SK-N-SH (cell line): ENCODE measurements at regions not wholly inside any gene's neighbourhood (a gene's known extent, or its start where the extent isn't known, plus 50 kb on each side); places are given as distances from the start of the nearest gene placed in this dataset.

Source experiments
- CTCF ChIA-PET: fragments of 300-600, 350-600 bp; formaldehyde crosslinking; extraction: SDS; loops from one replicate; lab custom pipeline; 2021; lab: Yijun Ruan, JAX
- POLR2A ChIA-PET: fragments of 350-600 bp; sonication (Branson Sonifier 250); formaldehyde crosslinking; extraction: SDS; loops from one replicate; lab custom pipeline; 2020; ENCODE audit warnings: antibody characterized with exemption, inconsistent platforms; lab: Yijun Ruan, JAX
- DNase-seq: peaks from one replicate; pipeline ENCODE4 v3.0.0; 2012
- H2AFZ ChIP-seq: fragments of 200-600 bp; sonication (generic); 2 replicates; pipeline ENCODE4 v1.8.1; 2016; ENCODE audit warnings: antibody characterized with exemption, mild to moderate bottlenecking, low read depth
- H3F3A ChIP-seq: fragments of 200-600 bp; sonication (generic); replicated peaks from 2 replicates; pipeline ENCODE3; 2016; ENCODE audit warnings: antibody characterized with exemption, mild to moderate bottlenecking; ENCODE audit not compliant: insufficient read depth
- H3K27ac ChIP-seq, 2 experiments: fragments of 200-500 bp in 1 of 2; fragments of 200-600 bp in 1 of 2; sonication (Bioruptor generic) in 1 of 2; sonication (generic), shearing (Covaris generic) in 1 of 2; 2 replicates each; pipeline versions ENCODE4 v1.5.1 to v1.6.1; 2014 to 2016; ENCODE audit warnings: low read depth in 2 of 2, inconsistent platforms in 1 of 2, low read length in 1 of 2, mild to moderate bottlenecking in 1 of 2, mixed read lengths in 1 of 2
- H3K27me3 ChIP-seq: fragments of 200-600 bp; sonication (generic), shearing (Covaris generic); 2 replicates; pipeline ENCODE4 v1.6.1; 2016; ENCODE audit warnings: mixed run types; ENCODE audit not compliant: insufficient read depth
- H3K36me3 ChIP-seq, 2 experiments: fragments of 200-500 bp in 1 of 2; fragments of 200-600 bp in 1 of 2; sonication (Bioruptor generic) in 1 of 2; sonication (generic) in 1 of 2; replicated peaks in 1 of 2; 2 replicates each; pipeline versions ENCODE3 to v1.5.1; 2014 to 2016; ENCODE audit warnings: low read length in 1 of 2, mild to moderate bottlenecking in 1 of 2; ENCODE audit not compliant: insufficient read depth in 2 of 2, control insufficient read depth in 1 of 2
- H3K4me1 ChIP-seq, 2 experiments: fragments of 200-500 bp in 1 of 2; fragments of 200-600 bp in 1 of 2; sonication (Bioruptor generic) in 1 of 2; sonication (generic), shearing (Covaris generic) in 1 of 2; 2 replicates each; pipeline versions ENCODE4 v1.5.1 to v1.6.1; 2014 to 2016; ENCODE audit warnings: low read depth in 1 of 2, low read length in 1 of 2, mixed run types in 1 of 2; ENCODE audit not compliant: insufficient read depth in 2 of 2, control insufficient read depth in 1 of 2
- H3K4me2 ChIP-seq: fragments of 200-600 bp; sonication (generic), shearing (Covaris generic); 2 replicates; pipeline ENCODE4 v1.6.1; 2017; ENCODE audit warnings: mixed run types
- H3K4me3 ChIP-seq, 2 experiments: fragments of 200-500 bp in 1 of 2; fragments of 200-600 bp in 1 of 2; sonication (Bioruptor generic) in 1 of 2; sonication (generic), shearing (Covaris generic) in 1 of 2; 2 replicates each; pipeline versions ENCODE4 v1.5.1 to v1.8.1; 2014 to 2016; ENCODE audit warnings: low read depth in 2 of 2, inconsistent platforms in 1 of 2, low read length in 1 of 2, mild to moderate bottlenecking in 1 of 2, mixed read lengths in 1 of 2, moderate library complexity in 1 of 2
- H3K79me2 ChIP-seq: fragments of 200-600 bp; sonication (generic); 2 replicates; pipeline ENCODE4 v1.8.1; 2017; ENCODE audit warnings: mild to moderate bottlenecking; ENCODE audit not compliant: insufficient read depth
- H3K9ac ChIP-seq: fragments of 200-600 bp; sonication (generic); 2 replicates; pipeline ENCODE4 v1.6.1; 2017; ENCODE audit warnings: mixed run types
- H3K9me2 ChIP-seq: fragments of 200-600 bp; sonication (generic); 2 replicates; pipeline ENCODE4 v1.6.1; 2017; ENCODE audit warnings: mixed run types
- H3K9me3 ChIP-seq: fragments of 200-600 bp; sonication (generic); 2 replicates; pipeline ENCODE4 v1.6.1; 2017; ENCODE audit warnings: mixed run types, mild to moderate bottlenecking, moderate library complexity
- H4K20me1 ChIP-seq: fragments of 200-600 bp; sonication (generic); 2 replicates; pipeline ENCODE4 v1.6.1; 2017; ENCODE audit warnings: mild to moderate bottlenecking, mixed run types; ENCODE audit not compliant: insufficient read depth
- CHD2 ChIP-seq: fragments of 150-350 bp; IDR thresholded peaks from 2 replicates; pipeline ENCODE4 v1.6.1; 2018; ENCODE audit warnings: low read length; ENCODE audit not compliant: partially characterized antibody
- CTCF ChIP-seq: fragments of 200-600 bp; sonication (generic); IDR thresholded peaks from 2 replicates; pipeline ENCODE4 v1.6.1; 2017; ENCODE audit warnings: antibody characterized with exemption, mild to moderate bottlenecking, moderate library complexity
- FOXJ3 ChIP-seq: sonication (generic); formaldehyde crosslinking; IDR thresholded peaks from 2 replicates; pipeline ENCODE4 v1.5.1; 2020; ENCODE audit warnings: mild to moderate bottlenecking, missing genetic modification reagents
- GABPA ChIP-seq: IDR thresholded peaks from 2 replicates; pipeline ENCODE4 v1.4.0; 2012; ENCODE audit warnings: low read depth, mild to moderate bottlenecking
- GATA2 ChIP-seq: sonication (generic); formaldehyde crosslinking; IDR thresholded peaks from 2 replicates; pipeline ENCODE4 v1.5.0; 2020; ENCODE audit warnings: mild to moderate bottlenecking, missing genetic modification reagents
- MAX ChIP-seq: IDR thresholded peaks from 2 replicates; pipeline ENCODE4 v1.4.0; 2012; ENCODE audit warnings: low read depth
- MEF2A ChIP-seq: IDR thresholded peaks from 2 replicates; pipeline ENCODE4 v1.4.0; 2012; ENCODE audit warnings: low read depth, borderline replicate concordance
- MXI1 ChIP-seq: IDR thresholded peaks from 2 replicates; pipeline ENCODE4 v1.6.1; 2012; ENCODE audit warnings: mild to moderate bottlenecking, low read depth, low read length, improper control_type of control experiment
- NRF1 ChIP-seq: IDR thresholded peaks from 2 replicates; pipeline ENCODE4 v1.6.1; 2012; ENCODE audit warnings: low read depth, mild to moderate bottlenecking, low read length
- PBX3 ChIP-seq: IDR thresholded peaks from 2 replicates; pipeline ENCODE4; 2012
- POLR2AphosphoS5 ChIP-seq: IDR thresholded peaks from 2 replicates; pipeline ENCODE4 v1.6.1; 2012; ENCODE audit warnings: low read depth, low read length
- RAD21 ChIP-seq: IDR thresholded peaks from 2 replicates; pipeline ENCODE4 v1.6.1; 2012; ENCODE audit warnings: mild to moderate bottlenecking, low read length
- REST ChIP-seq: IDR thresholded peaks from 2 replicates; pipeline ENCODE4 v1.6.1; 2012; ENCODE audit warnings: mild to moderate bottlenecking, low read depth, low read length, moderate library complexity
- RFX5 ChIP-seq: IDR thresholded peaks from 2 replicates; pipeline ENCODE4 v1.6.1; 2012; ENCODE audit warnings: mild to moderate bottlenecking, improper control_type of control experiment, low read length
- RXRA ChIP-seq: IDR thresholded peaks from 2 replicates; pipeline ENCODE4 v1.4.0; 2012; ENCODE audit warnings: low read depth, mild to moderate bottlenecking, borderline replicate concordance
- SIN3A ChIP-seq: IDR thresholded peaks from 2 replicates; pipeline ENCODE4 v1.6.1; 2012; ENCODE audit warnings: low read depth, mild to moderate bottlenecking, low read length, moderate library complexity, borderline replicate concordance
- SMC3 ChIP-seq: IDR thresholded peaks from 2 replicates; pipeline ENCODE4 v1.6.1; 2012; ENCODE audit warnings: low read depth, low read length, improper control_type of control experiment
- WGBS: methylation state at CpG from one replicate; pipeline ENCODE4 v1.1.6; 2017; ENCODE audit warnings: low lambda C conversion rate; 5-methylcytosine and 5-hydroxymethylcytosine counted together

GRCh38 chr21:26717146-26717739, 128.0 kb downstream of the ADAMTS1 start:
- 10% methylated on average over 5 of the region's 5 CpGs for WGBS

GRCh38 chr21:26715878-26716506, 129.2 kb downstream of the ADAMTS1 start:
- ChIA-PET CTCF (interaction anchor here (1.1 to 2.3 kb wide), 18 partner anchors 11 to 887 kb away, joined by 3 to 15 read pairs (median 4); partner anchors contain the start of gene APP), POLR2A (no interaction called here)
- no peaks in the 10 kb centered on the region for H3K36me3 ChIP-seq
- no peak overlapping the region for H3K4me3 ChIP-seq
- H3K79me2 ChIP-seq, result no peaks in the 10 kb centered on the region
- no peak overlapping the region; the same call in 1 of the 2 replicates for H2AFZ ChIP-seq
- no peak overlapping the region for H3K27ac ChIP-seq
- no peaks in the 10 kb centered on the region for H4K20me1 ChIP-seq
- WGBS, result 39% methylated on average over 7 of the region's 7 CpGs
- H3K9ac ChIP-seq, result no peak overlapping the region
- H3K27me3 ChIP-seq, result no peaks in the 10 kb centered on the region
- no peaks in the 10 kb centered on the region for H3K9me3 ChIP-seq
- H3F3A ChIP-seq, result no peaks in the 10 kb centered on the region
- H3K4me1 ChIP-seq, result no peaks in the 10 kb centered on the region
- DNase-seq, result peak; percentile 48
- 0 out of 2 replicates have a peak, but pooled peaks cover 3% of the 10 kb centered on the region for H3K9me2 ChIP-seq
- no peak overlapping the region for H3K4me2 ChIP-seq
- TF ChIP-seq REST (no peak), SIN3A (no peak), CHD2 (no peak), FOXJ3 (CRISPR knock-in tag) (no peak), MAX (no peak), RXRA (no peak), RAD21 (peak; percentile 58), RFX5 (no peak)

More at GRCh38 chr21:26717146-26717739, 128.0 kb downstream of the ADAMTS1 start:
- Histone ChIP-seq H3K9ac (no peak overlapping the region), H3K36me3 (no peaks in the 10 kb centered on the region), H2AFZ (peak overlapping the region; percentile 21; the same call in 1 of the 2 replicates), H3K27ac (no peak overlapping the region), H4K20me1 (no peaks in the 10 kb centered on the region), H3F3A (no peaks in the 10 kb centered on the region), H3K9me3 (no peaks in the 10 kb centered on the region), H3K4me1 (no peaks in the 10 kb centered on the region), H3K4me2 (no peak overlapping the region), H3K9me2 (0 out of 2 replicates have a peak, but pooled peaks cover 3% of the 10 kb centered on the region), H3K79me2 (no peaks in the 10 kb centered on the region), H3K4me3 (no peak overlapping the region), H3K27me3 (no peaks in the 10 kb centered on the region)
- ChIA-PET POLR2A (no interaction called here), CTCF (interaction anchor here (0.6 to 2.3 kb wide), 43 partner anchors 8 to 1109 kb away, joined by 3 to 22 read pairs (median 3); partner anchors contain the start of gene APP)
- peak; percentile 24 for DNase-seq
- TF ChIP-seq NRF1, result no peak
- TF ChIP-seq RFX5, result no peak
- TF ChIP-seq MEF2A, result no peak
- no peak for TF ChIP-seq MXI1
- TF ChIP-seq RXRA, result no peak
- no peak for TF ChIP-seq GABPA
- no peak for TF ChIP-seq PBX3
- TF ChIP-seq RAD21, result peak; percentile 81
- no peak for TF ChIP-seq GATA2 (CRISPR knock-in tag)
- peak; percentile 72 for TF ChIP-seq CTCF
- no peak for TF ChIP-seq POLR2AphosphoS5
- TF ChIP-seq SMC3, result peak; percentile 45; the same call in 1 of the 2 replicates
